ENCODE measurements at regions not wholly inside any gene's neighbourhood (a gene's known extent, or its start where the extent isn't known, plus 50 kb on each side); places are given as distances from the start of the nearest gene placed in this dataset.
A peak's percentile ranks its signal among the peaks of the same experiment; 100 is the strongest.

GRCh38 chr2:150643114-150643725 lies 155.8 kb upstream of the RND3 start:
- DNase-seq = no peak

DNA sequence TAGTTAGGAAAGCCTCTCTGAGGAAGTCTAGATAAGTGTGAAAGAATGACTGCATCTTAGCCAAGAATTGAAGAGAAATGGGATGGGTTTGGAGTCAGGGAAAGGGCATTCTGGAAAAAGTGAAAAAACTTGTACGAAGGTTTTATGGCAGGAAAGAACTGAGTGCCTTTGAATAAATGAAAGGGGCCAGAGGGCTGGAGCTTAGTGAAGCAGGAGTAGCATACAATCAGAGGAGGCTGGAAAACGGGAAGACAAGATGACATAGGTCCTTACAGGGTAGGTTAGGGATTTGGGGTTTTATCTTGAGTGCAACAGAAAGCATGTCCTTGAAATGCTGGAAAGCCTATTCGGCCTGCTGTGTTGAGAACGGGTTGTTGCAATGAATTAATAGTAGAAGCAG lies 152.6 kb upstream of the RND3 start:
- DNase-seq = no peak

DNA sequence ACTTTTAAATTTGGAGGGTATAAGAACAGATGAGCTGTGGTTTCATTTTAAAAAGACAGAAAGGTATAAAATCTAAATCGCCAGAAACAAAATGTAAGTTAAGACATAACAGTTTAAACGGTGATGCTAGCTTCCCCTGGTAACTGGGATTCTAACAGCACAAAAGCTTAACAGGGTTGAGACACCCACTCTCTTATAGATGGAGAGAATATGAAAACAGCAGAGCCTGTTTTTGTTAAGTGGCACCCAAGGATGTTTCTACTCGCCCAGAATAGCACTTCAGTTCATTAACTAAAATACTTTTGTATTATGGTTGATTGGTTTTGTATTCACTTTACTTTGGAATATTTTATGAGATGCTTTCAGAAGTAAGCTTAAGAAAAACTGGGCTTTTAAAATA lies 151.9 kb upstream of the RND3 start:
- DNase-seq = no peak

DNA sequence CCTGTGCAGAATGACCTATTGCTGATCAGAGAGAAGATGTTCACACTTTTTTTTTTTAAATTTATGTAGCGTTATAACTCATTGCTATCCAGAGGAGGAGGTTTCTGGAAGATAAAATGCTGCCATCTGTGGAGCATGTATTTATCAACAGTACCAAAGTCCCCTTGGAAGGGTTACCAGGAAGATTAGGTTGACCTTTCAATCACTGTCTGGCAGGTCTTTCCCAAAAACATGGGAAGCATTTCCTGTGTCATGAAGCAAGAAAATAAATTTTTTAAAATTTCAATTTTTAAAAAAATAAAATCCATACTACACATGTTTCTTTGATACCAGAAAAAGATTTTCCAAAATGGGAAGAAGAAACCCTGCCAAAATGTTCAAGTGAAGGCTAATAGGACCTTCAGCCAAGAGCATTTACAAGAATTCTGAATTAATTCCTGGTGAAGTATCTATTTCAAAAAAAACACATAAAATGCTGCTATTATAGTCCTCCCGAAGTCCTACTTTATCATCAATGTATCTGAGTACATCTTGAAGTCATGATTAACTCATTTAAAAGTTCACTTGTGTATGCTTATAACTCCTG lies 143.9 kb upstream of the RND3 start:
- DNase-seq = no peak

GRCh38 chr2:150630587-150631235 lies 143.2 kb upstream of the RND3 start:
- no peak for DNase-seq

GRCh38 chr2:150627526-150627925 lies 140.1 kb upstream of the RND3 start:
- no peak for DNase-seq

DNA sequence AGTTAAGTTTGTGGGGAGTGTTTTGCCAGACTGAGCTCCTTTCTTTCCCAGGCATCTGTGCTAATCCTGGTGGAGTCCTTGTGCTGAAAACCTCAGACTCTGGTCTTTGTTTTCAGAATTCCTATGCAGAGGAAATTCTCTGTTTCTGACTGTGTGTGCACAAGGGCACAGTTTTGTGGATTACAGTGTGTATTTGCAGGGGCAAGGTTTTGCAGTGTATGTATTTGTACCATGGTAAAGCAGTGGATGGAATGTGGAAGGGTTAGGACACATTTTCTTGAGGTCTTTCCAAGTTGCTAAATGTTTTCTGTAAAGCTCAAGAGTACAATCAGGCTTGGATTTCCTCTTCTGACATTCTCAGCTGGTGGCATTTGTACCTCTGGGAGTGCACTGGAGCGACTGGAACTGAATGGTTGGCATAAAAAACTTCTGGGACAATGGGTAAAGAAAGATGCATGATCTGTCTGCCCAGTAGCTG lies 139.5 kb upstream of the RND3 start:
- DNase-seq = no peak

- no peak for DNase-seq
These were observed 138.3 kb upstream of the RND3 start for GRCh38 chr2:150625741-150626140.

DNA sequence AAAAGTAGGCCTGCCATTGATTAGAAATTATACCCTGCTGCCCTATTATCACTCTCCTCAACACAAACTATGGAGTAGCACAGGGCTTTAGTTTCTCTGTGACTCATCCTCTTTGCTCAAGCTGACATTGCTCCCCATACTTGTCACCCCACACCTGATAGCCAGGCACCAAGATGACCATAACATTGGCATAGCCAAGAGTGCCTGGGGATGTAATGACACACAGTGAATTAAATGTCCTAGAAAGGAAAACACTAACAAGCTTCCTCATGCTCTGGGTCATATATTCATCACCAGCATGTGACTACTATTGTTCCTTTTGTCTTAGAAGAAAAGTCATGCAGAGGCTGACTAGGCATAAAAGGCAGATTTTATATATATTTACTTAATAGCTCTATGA lies 137.8 kb upstream of the RND3 start:
- no peak for DNase-seq

GRCh38 chr2:150624001-150624401 lies 136.5 kb upstream of the RND3 start:
- DNase-seq = no peak

- DNase-seq = no peak
These were observed 134.2 kb upstream of the RND3 start for GRCh38 chr2:150621526-150622213.

DNA sequence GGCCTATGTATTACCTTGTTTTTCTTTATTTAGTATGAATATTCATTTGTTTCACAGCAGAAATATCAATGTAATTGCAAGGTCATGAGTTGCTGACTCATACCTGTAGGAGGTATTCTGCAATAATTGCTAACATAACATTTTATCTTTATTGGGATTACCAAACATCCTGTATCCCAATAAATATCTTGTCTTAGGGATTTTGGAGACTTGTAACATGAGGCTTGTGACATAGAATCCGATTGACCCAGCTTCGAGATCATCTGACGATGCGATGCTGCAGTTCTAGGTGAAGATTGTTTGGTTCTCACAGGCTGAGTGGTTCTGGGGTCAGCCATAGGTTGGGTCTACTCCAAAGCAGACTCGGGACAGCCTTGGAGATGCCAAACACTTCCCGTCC lies 133.4 kb upstream of the RND3 start:
- no peak for DNase-seq

DNA sequence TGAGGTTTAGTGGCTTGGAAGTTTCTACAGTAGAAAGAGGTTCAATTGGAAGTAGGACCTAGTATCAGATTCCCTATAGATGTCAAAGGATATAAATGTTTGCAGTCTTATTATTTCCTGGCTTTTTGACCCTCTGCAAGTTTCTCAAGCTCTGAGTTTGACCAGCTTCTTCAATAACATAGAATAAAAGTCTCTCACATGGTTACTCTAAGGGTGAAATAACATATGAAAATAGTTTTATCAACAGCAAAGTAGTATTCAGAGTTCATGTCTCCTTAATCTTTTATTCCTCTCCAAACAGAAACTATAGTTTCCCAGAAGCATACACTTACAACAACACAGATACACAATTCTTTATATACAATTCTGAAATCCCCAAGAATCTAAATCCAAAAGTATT lies 132.9 kb upstream of the RND3 start:
- no peak for DNase-seq

DNA sequence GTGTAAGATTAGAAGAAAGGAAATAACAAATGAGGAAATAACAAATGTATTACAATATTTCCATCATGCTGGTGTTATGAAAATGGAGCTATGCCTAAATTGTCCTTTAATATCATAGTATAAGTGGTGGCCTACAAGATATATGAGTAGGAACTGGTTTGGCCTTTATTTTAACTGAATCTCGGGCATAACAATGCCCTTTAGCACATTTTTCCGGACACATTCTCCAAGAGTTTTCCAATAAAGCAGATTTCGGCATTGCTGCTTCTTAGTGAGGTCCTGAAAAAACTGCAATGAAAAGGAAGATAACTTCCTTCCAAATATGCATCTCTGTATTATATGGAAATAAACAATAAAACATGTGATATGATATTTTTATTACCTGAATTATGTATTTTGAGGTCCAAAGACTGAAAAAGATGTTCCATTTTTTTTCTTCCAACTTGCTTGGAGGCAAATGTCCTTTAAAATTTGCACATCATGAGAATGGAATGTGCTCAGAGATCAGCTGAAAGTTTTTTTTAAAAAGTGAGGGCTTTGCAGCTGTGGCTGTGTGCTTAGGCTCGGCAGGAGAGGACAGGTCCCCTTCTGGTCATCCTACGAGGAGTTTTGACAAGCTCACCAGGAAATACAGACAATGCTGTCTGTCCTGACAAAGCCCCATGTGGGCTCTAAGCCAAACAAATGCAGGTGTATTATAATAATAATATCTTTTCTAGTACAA lies 132.3 kb upstream of the RND3 start:
- DNase-seq = no peak

- no peak for DNase-seq
These were observed 130.9 kb upstream of the RND3 start for GRCh38 chr2:150618245-150618895.

DNA sequence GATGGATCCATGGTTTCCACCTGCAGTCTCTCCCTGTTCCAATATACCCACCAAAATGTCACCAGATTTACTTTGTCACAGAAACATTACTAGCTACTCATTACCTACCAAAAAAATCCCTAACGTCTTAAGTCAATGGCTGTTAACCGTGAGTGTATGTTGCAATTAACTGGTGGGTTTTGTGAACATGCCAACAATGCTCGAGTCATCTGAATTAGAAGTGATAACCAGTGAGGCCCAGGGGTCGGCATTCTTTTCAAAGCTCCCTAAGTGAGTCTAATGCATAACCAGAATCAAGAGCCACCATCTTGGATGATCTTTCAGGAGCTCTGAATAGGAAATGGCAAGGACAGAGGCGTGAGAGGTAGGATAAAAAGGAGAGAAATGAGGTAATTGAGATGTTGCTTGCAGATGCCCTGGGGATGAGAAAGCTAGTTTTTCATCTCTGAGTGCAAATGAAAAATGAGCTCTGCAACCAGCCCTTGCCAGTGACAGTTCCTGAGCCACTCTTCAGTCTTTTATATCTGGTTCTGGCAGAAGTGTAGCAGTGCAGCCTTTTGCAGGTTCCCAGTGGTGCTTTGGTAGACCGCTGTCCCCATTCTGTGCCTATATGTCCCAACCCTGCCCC lies 130.0 kb upstream of the RND3 start:
- no peak for DNase-seq

- no peak for DNase-seq
These were observed 125.7 kb upstream of the RND3 start for GRCh38 chr2:150612957-150613710.

GRCh38 chr2:150610670-150611279 lies 123.3 kb upstream of the RND3 start:
- DNase-seq = peak; percentile 8

- no peak for DNase-seq
These were observed 122.5 kb upstream of the RND3 start for GRCh38 chr2:150609831-150610582.

- no peak for DNase-seq
These were observed 120.9 kb upstream of the RND3 start for GRCh38 chr2:150608341-150608740.

All from NCI-H524 treated with DMSO at 0.1 percent for 48 hours (cell line).